HepG2 (cell line): ENCODE measurements at regions not wholly inside any gene's neighbourhood (a gene's known extent, or its start where the extent isn't known, plus 50 kb on each side); places are given as distances from the start of the nearest gene placed in this dataset.

Experiments
- ATAC-seq: fragments of 200-7000 bp; cut with Tn5 transposase; 3 replicates; pipeline ENCODE4 v1.9.1; 2020; ENCODE audit warnings: mild to moderate bottlenecking, moderate library complexity
- BruUV-seq: library from RNA; stranded (reverse); fragments of 400-500 nt; replicated peaks from 2 replicates; lab custom pipeline; 2021; lab: Mats Ljungman, UMichigan
- CTCF ChIA-PET: fragments of 300-600 bp; formaldehyde crosslinking; extraction: SDS; loops from one replicate; lab custom pipeline; 2021; ENCODE audit warnings: low total read pairs, inconsistent platforms, low intra/inter-chr PET ratio; lab: Yijun Ruan, JAX
- POLR2A ChIA-PET: fragments of 350-600 bp; sonication (Branson Sonifier 250); formaldehyde crosslinking; loops from one replicate; lab custom pipeline; 2020; ENCODE audit warnings: antibody characterized with exemption, inconsistent platforms; lab: Yijun Ruan, JAX
- DNase-seq: peaks from one replicate; pipeline ENCODE4 v3.0.0-alpha.2; 2015; ENCODE audit warnings: low spot score
- FAIRE-seq: peaks from 3 replicates; lab custom pipeline; 2011; peaks lifted over from hg19 to GRCh38; lab: Jason Lieb, UNC
- H2AFZ ChIP-seq: one replicate; pipeline ENCODE4 v1.6.1; 2011; ENCODE audit warnings: low read length, inconsistent platforms
- H3K27ac ChIP-seq: fragments of 300-600 bp; 3 replicates; pipeline ENCODE4 v1.8.0; 2011; ENCODE audit warnings: mixed run types, mild to moderate bottlenecking, mixed read lengths, low read length, inconsistent platforms; ENCODE audit not compliant: insufficient read depth; ENCODE audit errors: extremely low read length
- H3K27me3 ChIP-seq, 2 experiments: fragments of 200-600 bp in 1 of 2; 2 replicates in 1 of 2; 3 replicates in 1 of 2; pipeline versions ENCODE4 v1.6.0 to v1.8.0; 2011; ENCODE audit warnings: low read length in 2 of 2, mild to moderate bottlenecking in 2 of 2, moderate library complexity in 2 of 2, inconsistent platforms in 1 of 2; ENCODE audit not compliant: insufficient read depth in 2 of 2, control insufficient read depth in 1 of 2
- H3K36me3 ChIP-seq, 2 experiments: fragments of 200-600 bp in 1 of 2; replicated peaks in 1 of 2; 2 replicates in 1 of 2; 3 replicates in 1 of 2; pipeline versions ENCODE4 v1.5.1 to v1.8.0; 2011; ENCODE audit warnings: low read length in 2 of 2, inconsistent platforms in 1 of 2; ENCODE audit not compliant: insufficient read depth in 2 of 2, control insufficient read depth in 1 of 2
- H3K4me1 ChIP-seq: 2 replicates; pipeline ENCODE4 v1.5.1; 2012; ENCODE audit warnings: low read length, inconsistent platforms; ENCODE audit not compliant: insufficient read depth
- H3K4me2 ChIP-seq: 2 replicates; pipeline ENCODE4 v1.6.0; 2011; ENCODE audit warnings: low read depth, low read length, inconsistent platforms
- H3K4me3 ChIP-seq, 3 experiments: fragments of 200-600 bp in 1 of 3; sonication (generic), shearing (Covaris generic) in 1 of 3; replicated peaks in 1 of 3; 2 replicates each; pipeline ENCODE4 v1.5.1; 2011 to 2016; ENCODE audit warnings: low read length in 3 of 3, inconsistent platforms in 2 of 3, low read depth in 2 of 3, mild to moderate bottlenecking in 2 of 3, control low read depth in 1 of 3, mixed read lengths in 1 of 3; ENCODE audit not compliant: insufficient read depth in 1 of 3
- H3K79me2 ChIP-seq: one replicate; pipeline ENCODE4 v1.6.1; 2011; ENCODE audit warnings: low read length, inconsistent platforms; ENCODE audit not compliant: insufficient read depth
- H3K9ac ChIP-seq: 2 replicates; pipeline ENCODE4 v1.6.0; 2011; ENCODE audit warnings: mild to moderate bottlenecking, low read depth, low read length, inconsistent platforms; ENCODE audit not compliant: insufficient read depth
- H3K9me3 ChIP-seq: 2 replicates; pipeline ENCODE4 v1.5.1; 2012; ENCODE audit warnings: mild to moderate bottlenecking, low read length
- H4K20me1 ChIP-seq: 2 replicates; pipeline ENCODE4 v1.6.0; 2011; ENCODE audit warnings: inconsistent platforms, mild to moderate bottlenecking, low read length, moderate library complexity; ENCODE audit not compliant: insufficient read depth
- CENPX ChIP-seq: sonication (generic); formaldehyde crosslinking; IDR thresholded peaks from 2 replicates; pipeline ENCODE4 v1.9.0; 2021; ENCODE audit warnings: mild to moderate bottlenecking, missing genetic modification reagents, moderate library complexity
- KDM6A ChIP-seq: IDR thresholded peaks from 2 replicates; pipeline ENCODE4 v1.6.1; 2016; ENCODE audit warnings: low read depth
- MAFK ChIP-seq, 2 experiments: IDR thresholded peaks in 1 of 2; conservative IDR thresholded peaks in 1 of 2; 2 replicates each; pipeline ENCODE4 v1.6.1; 2011; ENCODE audit warnings: improper control_type of control experiment in 2 of 2, low read length in 2 of 2
- ZMYM2 ChIP-seq: sonication (generic); formaldehyde crosslinking; IDR thresholded peaks from 2 replicates; pipeline ENCODE4 v1.8.0; 2022; ENCODE audit warnings: mild to moderate bottlenecking, missing genetic modification reagents
- ZNF503 ChIP-seq: sonication (generic); formaldehyde crosslinking; IDR thresholded peaks from 2 replicates; pipeline ENCODE4 v1.4.0; 2020; ENCODE audit warnings: missing genetic modification reagents
- ZSCAN29 ChIP-seq: sonication (generic); formaldehyde crosslinking; conservative IDR thresholded peaks from 2 replicates; pipeline ENCODE4 v1.4.0; 2020; ENCODE audit warnings: mild to moderate bottlenecking, missing genetic modification reagents
- WGBS: methylation state at CpG from one replicate; pipeline ENCODE4 v1.1.6; 2017; ENCODE audit warnings: low lambda C conversion rate; 5-methylcytosine and 5-hydroxymethylcytosine counted together
- in situ Hi-C: cut with HindIII; loops from 2 replicates; pipeline ENCODE4 v1.10.0; 2017; ENCODE audit warnings: low pct_unique_long_range_greater_than_20kb; ENCODE audit not compliant: extremely low pct_ligation_motif_present
- intact Hi-C: fragments of 100-400 bp; cut with micrococcal nuclease; formaldehyde crosslinking; loops from one replicate; pipeline ENCODE4 v1.10.0; 2022; ENCODE audit not compliant: unreplicated experiment

- ATAC-seq (no peak), FAIRE-seq (no peak), DNase-seq (no peak)
- ChIA-PET POLR2A (no interaction called here), CTCF (no interaction called here)
- no peaks in the 10 kb centered on the region for H3K4me1 ChIP-seq
- TF ChIP-seq ZNF503 (CRISPR knock-in tag) (no peak), ZMYM2 (CRISPR knock-in tag) (no peak), CENPX (CRISPR knock-in tag) (no peak), ZSCAN29 (CRISPR knock-in tag) (no peak)
- 0% methylated on average over 1 of the region's 1 CpG for WGBS
- no peaks in the 10 kb centered on the region for H3K9me3 ChIP-seq
- no peak overlapping the region for H2AFZ ChIP-seq
- H3K36me3 ChIP-seq = no peaks in the 10 kb centered on the region
- H4K20me1 ChIP-seq = no peaks in the 10 kb centered on the region; the same call in 1 of the 2 replicates
- no peaks in the 10 kb centered on the region for H3K79me2 ChIP-seq
- H3K9ac ChIP-seq = no peak overlapping the region
- in situ Hi-C loops (no loop called here), intact Hi-C loops (no loop called here)
- no TSS peak for BruUV-seq
- H3K27ac ChIP-seq = no peak overlapping the region
- no peak overlapping the region for H3K4me3 ChIP-seq
- H3K27me3 ChIP-seq = no peaks in the 10 kb centered on the region
- no peak overlapping the region for H3K4me2 ChIP-seq
Observed at GRCh38 chr2:106982350-106982749, 96.4 kb upstream of the ST6GAL2 start.

- H3K79me2 ChIP-seq = no peaks in the 10 kb centered on the region
- intact Hi-C loops (no loop called here), in situ Hi-C loops (no loop called here)
- no peaks in the 10 kb centered on the region; the same call in 1 of the 2 replicates for H4K20me1 ChIP-seq
- CTCF ChIA-PET = no interaction called here
- no peaks in the 10 kb centered on the region for H3K9me3 ChIP-seq
- H3K4me1 ChIP-seq = no peaks in the 10 kb centered on the region
- ATAC-seq (no peak), FAIRE-seq (no peak), DNase-seq (no peak)
- TF ChIP-seq MAFK (conservative IDR thresholded peaks at IDR 0.05 in 1 of 2, IDR thresholded peaks at IDR 0.05 in 1 of 2; ENCODE audit: low read length in 2 of 2) (0 out of 4 replicates have a peak, but pooled peaks of 1 of the 2 experiments have one; percentile 3), KDM6A (CRISPR knock-in tag) (no peak)
- POLR2A ChIA-PET = no interaction called here
- H2AFZ ChIP-seq = no peak overlapping the region
- no peak overlapping the region for H3K4me2 ChIP-seq
- H3K4me3 ChIP-seq = no peak overlapping the region
- 0% methylated on average over 4 of the region's 4 CpGs for WGBS
- no TSS peak for BruUV-seq
- H3K27me3 ChIP-seq = no peaks in the 10 kb centered on the region
- H3K9ac ChIP-seq = no peak overlapping the region
- H3K36me3 ChIP-seq = no peaks in the 10 kb centered on the region
- H3K27ac ChIP-seq = no peak overlapping the region
Observed at GRCh38 chr2:106983305-106983704, 97.3 kb upstream of the ST6GAL2 start.
